DND-41 (cell line): ENCODE measurements at regions not wholly inside any gene's neighbourhood (a gene's known extent, or its start where the extent isn't known, plus 50 kb on each side); places are given as distances from the start of the nearest gene placed in this dataset.
"Not testable (repeated sequence)": the region's sequence is repeated elsewhere in the genome, so short reads cannot be mapped to it uniquely, and the experiment has no call there.

Experiments used
- ATAC-seq: fragments of 200-7000 bp; cut with Tn5 transposase; 3 replicates; pipeline ENCODE4 v1.9.1; 2021; ENCODE audit warnings: low read depth; ENCODE audit not compliant: insufficient read depth
- DNase-seq: peaks from one replicate; pipeline ENCODE4 v3.0.0-alpha.2; 2020
- H2AFZ ChIP-seq: 2 replicates; pipeline ENCODE4 v1.6.0; 2012; ENCODE audit warnings: low read depth, low read length
- H3K27ac ChIP-seq: 2 replicates; pipeline ENCODE4 v1.5.1; 2012; ENCODE audit warnings: low read length, inconsistent platforms
- H3K27me3 ChIP-seq: fragments of 200-600 bp; sonication (generic); 2 replicates; pipeline ENCODE4 v1.6.0; 2012; ENCODE audit warnings: low read length, mild to moderate bottlenecking, inconsistent platforms; ENCODE audit not compliant: insufficient read depth, poor library complexity
- H3K36me3 ChIP-seq: 2 replicates; pipeline ENCODE4 v1.5.1; 2012; ENCODE audit warnings: low read length, inconsistent platforms; ENCODE audit not compliant: insufficient read depth
- H3K4me1 ChIP-seq: 2 replicates; pipeline ENCODE4 v1.5.1; 2012; ENCODE audit warnings: mild to moderate bottlenecking, low read length; ENCODE audit not compliant: insufficient read depth
- H3K4me2 ChIP-seq: 2 replicates; pipeline ENCODE4 v1.6.0; 2012; ENCODE audit warnings: mild to moderate bottlenecking, moderate library complexity, low read length, inconsistent platforms; ENCODE audit not compliant: insufficient read depth
- H3K4me3 ChIP-seq, 2 experiments: fragments of 200-600 bp in 1 of 2; shearing (Covaris generic) in 1 of 2; 2 replicates each; pipeline ENCODE4 v1.5.1; 2012 to 2016; ENCODE audit warnings: inconsistent platforms in 2 of 2, low read length in 2 of 2, mild to moderate bottlenecking in 2 of 2, low read depth in 1 of 2, moderate library complexity in 1 of 2
- H3K79me2 ChIP-seq: 2 replicates; pipeline ENCODE4 v1.6.0; 2012; ENCODE audit warnings: low read length, inconsistent platforms; ENCODE audit not compliant: insufficient read depth
- H3K9ac ChIP-seq: 2 replicates; pipeline ENCODE4 v1.6.0; 2012; ENCODE audit warnings: low read depth, mild to moderate bottlenecking, inconsistent platforms, low read length, moderate library complexity
- H3K9me3 ChIP-seq: 2 replicates; pipeline ENCODE4 v1.5.1; 2012; ENCODE audit warnings: low read length, moderate library complexity, mild to moderate bottlenecking, inconsistent platforms; ENCODE audit not compliant: insufficient read depth, severe bottlenecking
- H4K20me1 ChIP-seq: 2 replicates; pipeline ENCODE4 v1.6.0; 2012; ENCODE audit warnings: low read length; ENCODE audit not compliant: insufficient read depth
- EZH2 ChIP-seq: IDR thresholded peaks from 3 replicates; pipeline ENCODE4 v1.6.1; 2012; ENCODE audit warnings: borderline replicate concordance, low read depth, mild to moderate bottlenecking, moderate library complexity, low read length, inconsistent platforms; ENCODE audit not compliant: severe bottlenecking
- TF ChIP-seq, protein P1 (sequence below): IDR thresholded peaks from 2 replicates; pipeline ENCODE4 v1.5.1; 2012; ENCODE audit warnings: borderline replicate concordance, low read length, moderate library complexity, mild to moderate bottlenecking; ENCODE audit not compliant: poor library complexity, severe bottlenecking; ENCODE audit errors: extremely low read depth

DNA sequence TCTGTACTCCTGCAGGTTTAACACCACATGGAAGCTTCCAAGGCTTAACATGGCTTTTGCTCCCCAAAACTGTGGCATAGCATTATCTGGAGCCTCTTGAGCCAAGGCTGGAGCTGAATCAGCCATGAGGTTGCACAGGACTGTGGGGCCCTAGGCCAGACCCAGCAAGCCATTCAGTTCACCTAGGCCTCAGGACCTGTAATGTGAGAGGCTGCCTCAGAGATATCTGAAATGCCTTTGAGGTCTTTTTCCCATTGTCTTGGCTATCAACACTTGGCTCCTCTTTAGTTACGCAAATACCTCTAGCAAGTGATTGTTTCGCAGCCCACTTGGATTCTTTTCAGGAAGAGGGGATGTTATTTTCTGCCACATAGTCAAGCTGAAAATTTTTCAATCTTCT, 72.0 kb downstream of the VPREB1 start:
- Histone ChIP-seq H4K20me1 (no peaks in the 10 kb centered on the region), H3K27me3 (no peaks in the 10 kb centered on the region), H3K27ac (no peak overlapping the region), H3K4me3 (no peak overlapping the region), H3K4me2 (no peak overlapping the region), H3K9ac (no peak overlapping the region), H3K79me2 (no peaks in the 10 kb centered on the region), H3K36me3 (peaks cover 52% of the 10 kb centered on the region), H3K4me1 (no peaks in the 10 kb centered on the region), H3K9me3 (no peaks in the 10 kb centered on the region), H2AFZ (no peak overlapping the region)
- DNase-seq (no peak), ATAC-seq (no peak)
- TF ChIP-seq, protein P1, sequence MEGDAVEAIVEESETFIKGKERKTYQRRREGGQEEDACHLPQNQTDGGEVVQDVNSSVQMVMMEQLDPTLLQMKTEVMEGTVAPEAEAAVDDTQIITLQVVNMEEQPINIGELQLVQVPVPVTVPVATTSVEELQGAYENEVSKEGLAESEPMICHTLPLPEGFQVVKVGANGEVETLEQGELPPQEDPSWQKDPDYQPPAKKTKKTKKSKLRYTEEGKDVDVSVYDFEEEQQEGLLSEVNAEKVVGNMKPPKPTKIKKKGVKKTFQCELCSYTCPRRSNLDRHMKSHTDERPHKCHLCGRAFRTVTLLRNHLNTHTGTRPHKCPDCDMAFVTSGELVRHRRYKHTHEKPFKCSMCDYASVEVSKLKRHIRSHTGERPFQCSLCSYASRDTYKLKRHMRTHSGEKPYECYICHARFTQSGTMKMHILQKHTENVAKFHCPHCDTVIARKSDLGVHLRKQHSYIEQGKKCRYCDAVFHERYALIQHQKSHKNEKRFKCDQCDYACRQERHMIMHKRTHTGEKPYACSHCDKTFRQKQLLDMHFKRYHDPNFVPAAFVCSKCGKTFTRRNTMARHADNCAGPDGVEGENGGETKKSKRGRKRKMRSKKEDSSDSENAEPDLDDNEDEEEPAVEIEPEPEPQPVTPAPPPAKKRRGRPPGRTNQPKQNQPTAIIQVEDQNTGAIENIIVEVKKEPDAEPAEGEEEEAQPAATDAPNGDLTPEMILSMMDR = no peak
- TF ChIP-seq EZH2 = no peak

DNA sequence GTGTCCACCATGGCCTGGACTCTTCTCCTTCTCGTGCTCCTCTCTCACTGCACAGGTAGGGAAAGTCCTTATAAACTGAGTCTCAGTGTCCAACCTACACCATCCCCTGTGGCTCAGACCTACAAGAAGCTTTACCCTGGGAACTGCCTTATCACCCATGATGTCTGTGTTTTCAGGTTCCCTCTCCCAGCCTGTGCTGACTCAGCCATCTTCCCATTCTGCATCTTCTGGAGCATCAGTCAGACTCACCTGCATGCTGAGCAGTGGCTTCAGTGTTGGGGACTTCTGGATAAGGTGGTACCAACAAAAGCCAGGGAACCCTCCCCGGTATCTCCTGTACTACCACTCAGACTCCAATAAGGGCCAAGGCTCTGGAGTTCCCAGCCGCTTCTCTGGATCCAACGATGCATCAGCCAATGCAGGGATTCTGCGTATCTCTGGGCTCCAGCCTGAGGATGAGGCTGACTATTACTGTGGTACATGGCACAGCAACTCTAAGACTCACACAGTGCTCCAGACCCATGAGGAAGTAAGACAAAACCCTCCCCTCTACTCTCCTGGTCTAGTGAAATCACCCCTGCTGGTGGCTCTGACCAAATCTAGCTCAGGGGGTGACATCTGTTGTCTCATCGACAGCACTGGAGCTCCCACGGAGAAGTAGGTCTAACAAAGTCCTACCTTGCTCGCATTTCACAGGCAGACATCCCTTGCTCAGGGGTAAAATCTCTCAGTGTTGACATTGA, 74.3 kb downstream of the VPREB1 start:
- no peak for TF ChIP-seq EZH2
- TF ChIP-seq, protein P1 = no peak
- Histone ChIP-seq H3K4me1 (no peaks in the 10 kb centered on the region), H3K27me3 (no peaks in the 10 kb centered on the region)

DNA sequence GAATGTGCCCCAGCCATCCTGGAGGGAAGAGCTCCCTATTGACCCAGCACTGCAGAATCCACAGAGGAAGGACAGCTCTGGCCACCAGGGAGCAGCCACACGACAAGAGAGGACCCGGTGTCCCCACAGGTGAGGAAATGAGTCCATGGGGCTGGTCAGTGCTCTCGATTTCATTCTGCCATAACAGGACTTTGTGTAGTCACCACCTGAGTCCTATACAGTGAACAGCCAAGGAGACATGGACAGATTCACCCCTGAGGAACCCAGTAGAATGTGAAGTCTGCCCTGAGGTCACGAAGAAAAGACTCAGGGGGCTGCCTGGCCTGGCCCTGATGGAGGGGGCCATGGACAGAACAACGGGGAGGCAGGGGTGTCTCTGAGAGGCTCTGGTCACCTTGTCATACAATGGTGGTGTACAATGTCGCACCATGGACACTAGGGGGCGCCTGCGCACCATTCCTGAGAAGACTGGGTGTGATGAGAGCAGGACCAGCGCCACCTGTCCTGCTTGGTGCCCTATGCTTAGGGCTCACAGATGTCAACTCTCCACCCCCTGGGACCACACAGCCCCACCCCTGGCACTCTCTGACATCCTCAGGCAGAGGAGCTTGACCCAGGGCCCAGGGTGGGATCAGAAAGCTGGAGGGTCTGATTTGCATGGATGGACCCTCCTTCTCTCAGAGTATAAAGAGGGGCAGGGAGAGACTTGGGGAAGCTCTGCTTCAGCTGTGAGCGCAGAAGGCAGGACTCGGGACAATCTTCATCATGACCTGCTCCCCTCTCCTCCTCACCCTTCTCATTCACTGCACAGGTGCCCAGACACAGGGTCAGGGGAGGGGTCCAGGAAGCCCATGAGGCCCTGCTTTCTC, 77.4 kb downstream of the VPREB1 start:
- not testable (repeated sequence) for H3K27me3 ChIP-seq, H3K9me3 ChIP-seq, H3K4me3 ChIP-seq, H4K20me1 ChIP-seq, H3K4me1 ChIP-seq, H3K4me2 ChIP-seq, H3K27ac ChIP-seq, H2AFZ ChIP-seq, H3K79me2 ChIP-seq, H3K9ac ChIP-seq
- H3K36me3 ChIP-seq = peaks cover 34% of the 10 kb centered on the region
- peak; percentile 96 for ATAC-seq
- TF ChIP-seq, protein P1 = peak; percentile 86
- DNase-seq = peak; percentile 79

More for the DNA sequence above, 74.3 kb downstream of the VPREB1 start:
- Histone ChIP-seq H3K27ac (no peak overlapping the region; the same call in 1 of the 2 replicates), H3K9ac (no peak overlapping the region), H3K36me3 (peaks cover 55% of the 10 kb centered on the region), H3K9me3 (no peaks in the 10 kb centered on the region), H4K20me1 (no peaks in the 10 kb centered on the region), H3K4me2 (no peak overlapping the region), H3K4me3 (no peak overlapping the region), H2AFZ (no peak overlapping the region), H3K79me2 (no peaks in the 10 kb centered on the region)
- ATAC-seq (no peak), DNase-seq (no peak)
